Right lobe of liver (tissue), 6 donors: ENCODE measurements at regions not wholly inside any gene's neighbourhood (a gene's known extent, or its start where the extent isn't known, plus 50 kb on each side); places are given as distances from the start of the nearest gene placed in this dataset.

Source experiments
- ATAC-seq, 4 donors: fragments of 200-7000 bp; cut with Tn5 transposase; one replicate each; pipeline ENCODE4 v1.9.1; 2020; ENCODE audit warnings: mild to moderate bottlenecking in 4 of 4, moderate library complexity in 4 of 4
- DNase-seq, 3 donors: peaks; one replicate each; pipeline ENCODE4 v3.0.0-alpha.2; 2020
- H3K27ac ChIP-seq, 3 donors: fragments of 200-600 bp; one replicate each; pipeline ENCODE4 v1.8.0; 2022
- H3K27me3 ChIP-seq, 2 donors: fragments of 200-600 bp; one replicate each; pipeline ENCODE4 v1.8.0; 2022
- H3K36me3 ChIP-seq, 4 donors: fragments of 200-600 bp; sonication (generic) in 1 of 4; one replicate each; pipeline versions ENCODE4 v1.5.1 to v1.8.0; 2017 to 2022; ENCODE audit warnings: control low read depth in 1 of 4
- H3K4me1 ChIP-seq, 4 donors: fragments of 200-600 bp; sonication (generic) in 1 of 4; one replicate each; pipeline versions ENCODE4 v1.5.1 to v1.8.0; 2017 to 2022; ENCODE audit warnings: control low read depth in 1 of 4
- H3K4me3 ChIP-seq, 3 donors: fragments of 200-600 bp; one replicate each; pipeline ENCODE4 v1.8.0; 2022
- H3K9me3 ChIP-seq, 4 donors: fragments of 200-600 bp; sonication (generic) in 1 of 4; one replicate each; pipeline versions ENCODE4 v1.5.1 to v1.8.0; 2017 to 2022; ENCODE audit warnings: control low read depth in 1 of 4
- CTCF ChIP-seq, 4 donors: fragments of 200-600 bp in 3 of 4; fragments of 450-650 bp in 1 of 4; IDR thresholded peaks; one replicate each; pipeline versions ENCODE4 v1.5.1 to v1.8.0; 2016 to 2022; ENCODE audit warnings: antibody characterized with exemption in 4 of 4, mild to moderate bottlenecking in 2 of 4
- POLR2A ChIP-seq: fragments of 450-650 bp; IDR thresholded peaks from one replicate; pipeline ENCODE4 v1.6.1; 2017; ENCODE audit warnings: antibody characterized with exemption, mild to moderate bottlenecking
- WGBS: methylation state at CpG from one replicate; pipeline ENCODE4 v1.1.6; 2018; ENCODE audit warnings: low coverage, low lambda C conversion rate; ENCODE audit not compliant: insufficient coverage; ENCODE audit errors: missing lambda C conversion rate; 5-methylcytosine and 5-hydroxymethylcytosine counted together
- intact Hi-C, 2 donors: fragments of 100-400 bp; cut with DNase I; formaldehyde crosslinking; loops; one replicate each; pipeline versions ENCODE4 v1.11.2 to v1.14.1; 2022
- donor health status: DM: no; HTN: yes; CAD: no.
- donor health status: DM: no; HTN: no; CAD: no.
- donor health status: DM: no; HTN: no; CAD: no.
- donor health status: DM: no; HTN: yes; CAD: no.
- donor health status: DM: no; HTN: yes; CAD: no.

GRCh38 chrY:15535131-15535530 lies 1010.8 kb downstream of the NLGN4Y start:
- H3K9me3 ChIP-seq: no peaks in the 10 kb centered on the region
- H3K4me1 ChIP-seq: no peaks in the 10 kb centered on the region
- H3K27ac ChIP-seq: no peak overlapping the region
- no peak for ATAC-seq
- DNase-seq: no peak
- H3K4me3 ChIP-seq: no peak overlapping the region
- no CpG with 5 or more reads among the region's 5 CpGs for WGBS
- no peaks in the 10 kb centered on the region for H3K27me3 ChIP-seq
- intact Hi-C loops: no loop called here
- no peaks in the 10 kb centered on the region for H3K36me3 ChIP-seq
- TF ChIP-seq POLR2A (no peak), CTCF (IDR thresholded peaks at IDR 0.05) (no peak)

GRCh38 chrY:15535784-15536511 lies 1011.6 kb downstream of the NLGN4Y start:
- no peak for DNase-seq
- H3K4me3 ChIP-seq: no peak overlapping the region
- H3K4me1 ChIP-seq: no peaks in the 10 kb centered on the region
- H3K9me3 ChIP-seq: no peaks in the 10 kb centered on the region
- intact Hi-C loops: no loop called here
- no peak for ATAC-seq
- TF ChIP-seq POLR2A (no peak), CTCF (IDR thresholded peaks at IDR 0.05) (no peak)
- no CpG with 5 or more reads among the region's 4 CpGs for WGBS
- H3K27ac ChIP-seq: no peak overlapping the region
- H3K27me3 ChIP-seq: no peaks in the 10 kb centered on the region
- H3K36me3 ChIP-seq: no peaks in the 10 kb centered on the region

- TF ChIP-seq CTCF (IDR thresholded peaks at IDR 0.05) (no peak), POLR2A (no peak)
- no peak for ATAC-seq
- no peak for DNase-seq
- H3K36me3 ChIP-seq: no peaks in the 10 kb centered on the region
- no peaks in the 10 kb centered on the region for H3K27me3 ChIP-seq
- H3K27ac ChIP-seq: no peak overlapping the region
- intact Hi-C loops: no loop called here
- no peaks in the 10 kb centered on the region for H3K4me1 ChIP-seq
- no peaks in the 10 kb centered on the region for H3K9me3 ChIP-seq
- no peak overlapping the region for H3K4me3 ChIP-seq
Measured at GRCh38 chrY:15540516-15540915, 1016.2 kb downstream of the NLGN4Y start.

GRCh38 chrY:15546177-15546754 lies 1021.9 kb downstream of the NLGN4Y start:
- DNase-seq (no peak), ATAC-seq (no peak)
- Histone ChIP-seq H3K4me3 (no peak overlapping the region), H3K4me1 (no peaks in the 10 kb centered on the region), H3K9me3 (no peaks in the 10 kb centered on the region), H3K36me3 (no peaks in the 10 kb centered on the region), H3K27me3 (no peaks in the 10 kb centered on the region), H3K27ac (no peak overlapping the region)
- no CpG with 5 or more reads among the region's 1 CpG for WGBS
- intact Hi-C loops: no loop called here
- TF ChIP-seq CTCF (IDR thresholded peaks at IDR 0.05): no peak
- no peak for TF ChIP-seq POLR2A
